ENCODE measurements at regions not wholly inside any gene's neighbourhood (a gene's known extent, or its start where the extent isn't known, plus 50 kb on each side); places are given as distances from the start of the nearest gene placed in this dataset.

DNA sequence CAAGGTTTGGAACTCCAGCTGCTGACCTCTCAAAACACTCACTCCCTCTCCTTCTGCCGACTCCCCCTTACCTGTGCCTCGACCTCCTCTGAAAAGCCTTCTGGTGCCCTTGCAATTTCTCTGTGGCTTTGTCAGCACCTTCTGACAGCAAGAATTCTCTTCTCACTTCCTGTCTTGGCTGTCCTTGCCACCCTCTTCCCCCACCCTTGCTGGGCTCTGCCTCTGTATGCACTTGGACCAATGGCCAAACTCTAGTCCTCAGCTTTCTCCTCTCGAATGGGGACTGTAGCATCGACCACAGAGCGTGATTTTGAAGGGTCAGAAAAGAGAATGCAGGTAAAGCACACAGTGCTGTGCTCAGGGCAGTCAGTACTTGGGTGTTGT is 99.0 kb downstream of the HS1BP3 start:
- Histone ChIP-seq H2BK5ac (ENCODE audit: low read depth, low read length) (no peak overlapping the region), H2BK120ac (replicated peaks; ENCODE audit: low read depth, low read length) (no peak overlapping the region), H3K79me1 (ENCODE audit: low read depth, low read length) (no peaks in the 10 kb centered on the region), H3K9me3 (ENCODE audit: insufficient read depth in 2 of 2, low read depth in 1 of 2, low read length in 1 of 2) (no peaks in the 10 kb centered on the region), H2AFZ (ENCODE audit: low read length) (no peak overlapping the region), H3K36me3 (ENCODE audit: control insufficient read depth in 2 of 4, insufficient read depth in 4 of 4, low read length in 3 of 4) (no peaks in the 10 kb centered on the region), H2BK12ac (ENCODE audit: low read depth, low read length) (no peak overlapping the region), H3K56ac (replicated peaks; ENCODE audit: insufficient read length, low read depth, low read length) (no peak overlapping the region), H3K4me1 (replicated peaks in 1 of 4; ENCODE audit: control insufficient read depth in 3 of 4, insufficient read depth in 4 of 4, low read length in 3 of 4) (peaks cover 0 to 5% (median 1%) of the 10 kb centered on the region in 4 experiments; a peak in 3 of 7 replicates), H3K79me2 (ENCODE audit: control insufficient read depth in 1 of 2, insufficient read depth in 2 of 2, low read length in 2 of 2) (no peaks in the 10 kb centered on the region), H4K8ac (ENCODE audit: extremely low read depth, insufficient read depth, low read length) (no peak overlapping the region), H3K23ac (ENCODE audit: insufficient read length) (no peak overlapping the region), H4K20me1 (replicated peaks in 1 of 2; ENCODE audit: control insufficient read depth in 1 of 2, insufficient read depth in 2 of 2, low read length in 2 of 2) (no peaks in the 10 kb centered on the region), H3K14ac (ENCODE audit: insufficient read length) (no peak overlapping the region), H3K9ac (replicated peaks in 1 of 4; ENCODE audit: extremely low read depth in 1 of 4, low read depth in 3 of 4, low read length in 3 of 4) (no peak overlapping the region), H4K5ac (ENCODE audit: insufficient read length, low read depth, low read length) (no peak overlapping the region), H4K91ac (replicated peaks; ENCODE audit: insufficient read length, low read length) (no peak overlapping the region), H2BK20ac (ENCODE audit: low read length) (no peak overlapping the region), H3K18ac (ENCODE audit: extremely low read depth, low read length) (no peak overlapping the region), H2AK5ac (ENCODE audit: low read depth, low read length) (no peak overlapping the region), H3K27ac (ENCODE audit: low read depth, low read length) (no peak overlapping the region), H3K4me2 (ENCODE audit: insufficient read depth in 1 of 2, low read depth in 2 of 2, low read length in 2 of 2) (no peak overlapping the region), H3K23me2 (ENCODE audit: low read depth, low read length) (no peaks in the 10 kb centered on the region), H3K4ac (replicated peaks; ENCODE audit: insufficient read length, low read depth, low read length) (no peak overlapping the region), H2BK15ac (ENCODE audit: low read length) (no peak overlapping the region), H3K4me3 (ENCODE audit: extremely low read depth in 1 of 4, insufficient read depth in 2 of 4, low read depth in 3 of 4, low read length in 4 of 4) (no peak overlapping the region), H3K27me3 (replicated peaks in 1 of 4; ENCODE audit: control insufficient read depth in 3 of 4, extremely low read depth in 1 of 4, insufficient read depth in 3 of 4, low read length in 3 of 4) (no peaks in the 10 kb centered on the region; a peak in 1 of 7 replicates)
- no peak for DNase-seq (ENCODE audit: low read depth in 1 of 2, low spot score in 2 of 2)
- POLR2A ChIA-PET (ENCODE audit: partially characterized antibody): no interaction called here
- 83% methylated on average over 5 of the region's 5 CpGs; no CpG with 5 or more reads in 1 of the 2 experiments for WGBS, 2 experiments (ENCODE audit: extremely low coverage in 1 of 2, insufficient coverage in 1 of 2, insufficient read length in 1 of 2, insufficient replicate concordance in 2 of 2, low coverage in 1 of 2, low lambda C conversion rate in 2 of 2, missing lambda C conversion rate in 1 of 2)
- no peak for FAIRE-seq
- CTCF ChIA-PET (ENCODE audit: partially characterized antibody): interaction anchor here (0.6 to 1.9 kb wide), 6 partner anchors 11 to 141 kb away, joined by 4 to 9 read pairs (median 4); no protein-coding TSS in a partner anchor
- TF ChIP-seq SAP30 (IDR thresholded peaks at IDR 0.05; ENCODE audit: insufficient read depth, insufficient replicate concordance, low read length) (no peak), BACH1 (IDR thresholded peaks at IDR 0.05; ENCODE audit: low read length) (no peak), POLR2AphosphoS5 (IDR thresholded peaks at IDR 0.05; ENCODE audit: low read depth, low read length) (no peak), RAD21 (IDR thresholded peaks at IDR 0.05 in 1 of 2, conservative IDR thresholded peaks at IDR 0.05 in 1 of 2; ENCODE audit: low read depth in 2 of 2, low read length in 2 of 2) (no peak), BRCA1 (IDR thresholded peaks at IDR 0.05; ENCODE audit: low read depth, low read length) (no peak), CEBPB (IDR thresholded peaks at IDR 0.05; ENCODE audit: low read depth, low read length) (no peak), KDM5A (IDR thresholded peaks at IDR 0.05; ENCODE audit: low read length) (no peak), SIX5 (IDR thresholded peaks at IDR 0.05; ENCODE audit: low read depth, low read length) (no peak), NANOG (IDR thresholded peaks at IDR 0.05; ENCODE audit: insufficient read depth, low read depth, low read length, poor library complexity, severe bottlenecking) (no peak), MAFK (IDR thresholded peaks at IDR 0.05; ENCODE audit: low read depth, low read length) (no peak), JUN (IDR thresholded peaks at IDR 0.05; ENCODE audit: low read depth, low read length) (no peak), RNF2 (IDR thresholded peaks at IDR 0.05; ENCODE audit: borderline replicate concordance, low read depth, low read length, missing control alignments, poor library complexity, severe bottlenecking) (no peak)
- TF ChIP-seq, protein P1, sequence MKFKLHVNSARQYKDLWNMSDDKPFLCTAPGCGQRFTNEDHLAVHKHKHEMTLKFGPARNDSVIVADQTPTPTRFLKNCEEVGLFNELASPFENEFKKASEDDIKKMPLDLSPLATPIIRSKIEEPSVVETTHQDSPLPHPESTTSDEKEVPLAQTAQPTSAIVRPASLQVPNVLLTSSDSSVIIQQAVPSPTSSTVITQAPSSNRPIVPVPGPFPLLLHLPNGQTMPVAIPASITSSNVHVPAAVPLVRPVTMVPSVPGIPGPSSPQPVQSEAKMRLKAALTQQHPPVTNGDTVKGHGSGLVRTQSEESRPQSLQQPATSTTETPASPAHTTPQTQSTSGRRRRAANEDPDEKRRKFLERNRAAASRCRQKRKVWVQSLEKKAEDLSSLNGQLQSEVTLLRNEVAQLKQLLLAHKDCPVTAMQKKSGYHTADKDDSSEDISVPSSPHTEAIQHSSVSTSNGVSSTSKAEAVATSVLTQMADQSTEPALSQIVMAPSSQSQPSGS (IDR thresholded peaks at IDR 0.05; ENCODE audit: low read length): no peak
